HG02623 (cell line): ENCODE measurements at regions not wholly inside any gene's neighbourhood (a gene's known extent, or its start where the extent isn't known, plus 50 kb on each side); places are given as distances from the start of the nearest gene placed in this dataset.
"Not testable (repeated sequence)": the region's sequence is repeated elsewhere in the genome, so short reads cannot be mapped to it uniquely, and the experiment has no call there.

Source experiments
- ATAC-seq: cut with Tn5 transposase; IDR thresholded peaks from one replicate; pipeline ENCODE4 v1.9.1; 2021; ENCODE audit warnings: moderate library complexity; ENCODE audit not compliant: unreplicated experiment

GRCh38 chr2:7140306-7140705, 223.1 kb downstream of the RNF144A start:
- no peak for ATAC-seq

- ATAC-seq = no peak
Measured at GRCh38 chr2:7145707-7146106, 228.5 kb downstream of the RNF144A start.

GRCh38 chr2:7146151-7146550, 228.9 kb downstream of the RNF144A start:
- ATAC-seq = no peak

DNA sequence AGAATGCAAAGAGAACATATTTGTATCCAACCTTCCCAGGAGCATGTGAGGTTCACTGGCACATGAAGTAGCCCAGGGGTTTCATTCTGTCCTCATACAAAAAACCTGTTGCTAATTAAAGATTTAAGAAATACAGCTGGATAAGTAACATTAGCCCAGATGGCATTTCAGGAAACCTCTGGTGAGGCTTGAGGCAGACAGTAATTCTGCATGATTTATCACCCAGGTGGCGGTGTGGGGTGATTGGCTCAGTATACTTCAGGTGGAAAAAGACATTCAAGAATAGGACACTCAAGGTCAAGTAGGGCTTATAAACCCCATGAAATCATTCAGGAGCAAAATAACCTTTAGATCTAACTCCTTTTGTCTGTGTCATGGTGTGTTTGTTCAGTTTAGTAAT, 237.4 kb downstream of the RNF144A start:
- no peak for ATAC-seq

DNA sequence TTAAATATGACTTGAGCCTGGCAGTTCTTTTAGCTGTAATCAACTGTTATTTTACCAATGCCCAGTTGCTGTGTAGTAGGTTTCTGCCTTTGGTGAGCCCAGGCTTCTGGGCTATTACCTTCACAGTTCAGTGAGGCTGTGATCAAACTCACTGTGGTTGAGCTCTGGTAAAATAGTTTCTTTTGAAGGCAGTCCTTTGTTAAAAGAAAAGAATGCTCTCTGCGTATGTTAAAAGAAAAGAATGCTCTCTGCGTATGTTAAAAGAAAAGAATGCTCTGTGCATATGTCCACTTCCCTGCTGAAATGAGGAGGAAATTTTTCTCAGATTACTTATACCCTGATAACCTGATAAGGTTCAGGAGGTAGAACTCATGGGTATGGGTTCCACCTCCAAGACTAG, 244.3 kb downstream of the RNF144A start:
- no peak for ATAC-seq

GRCh38 chr2:7165736-7166135, 248.5 kb downstream of the RNF144A start:
- no peak for ATAC-seq

- ATAC-seq = no peak
Measured at GRCh38 chr2:7167801-7168411, 250.7 kb downstream of the RNF144A start.

DNA sequence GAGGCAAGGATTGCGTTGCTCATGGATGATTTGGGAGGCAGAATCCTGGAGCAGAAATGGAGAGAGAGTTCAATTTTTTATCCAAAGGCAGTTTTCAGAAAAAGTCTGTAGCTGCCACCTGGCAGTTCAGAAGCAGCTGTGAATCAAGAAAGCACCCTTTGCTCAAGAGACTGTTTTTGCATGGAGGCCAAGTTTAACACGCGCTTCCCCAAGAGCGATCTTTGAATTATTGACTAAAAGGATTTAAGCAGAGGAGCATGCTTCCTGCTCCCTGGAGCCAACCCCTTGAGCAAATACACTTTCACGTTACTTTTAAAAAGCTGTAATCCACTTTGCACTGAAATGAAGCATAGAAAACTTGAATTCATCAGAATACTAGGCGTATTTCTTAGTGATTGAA, 252.4 kb downstream of the RNF144A start:
- ATAC-seq = no peak

- ATAC-seq = not testable (repeated sequence)
Measured at GRCh38 chr2:7178996-7179395, 261.8 kb downstream of the RNF144A start.

- ATAC-seq = no peak
Measured at GRCh38 chr2:7180638-7181370, 263.6 kb downstream of the RNF144A start.

DNA sequence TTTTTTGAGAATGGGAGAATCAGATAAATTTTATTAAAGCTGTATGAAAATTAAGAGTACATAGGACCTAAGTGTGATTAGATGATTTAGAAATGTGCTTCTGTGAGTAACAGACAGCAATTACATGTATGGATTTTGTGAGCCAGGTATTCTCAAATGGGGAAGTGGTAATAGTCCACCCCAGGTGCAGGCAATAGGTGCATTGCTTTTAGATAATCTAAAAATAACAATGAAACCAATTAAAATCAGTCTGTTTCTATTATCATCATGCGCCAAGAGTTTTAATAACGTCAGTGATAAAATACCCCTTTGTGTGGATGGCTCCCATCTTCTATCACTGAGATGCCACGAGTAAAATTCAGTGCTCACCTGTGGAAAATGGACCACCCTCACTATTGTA, 265.3 kb downstream of the RNF144A start:
- ATAC-seq = no peak

DNA sequence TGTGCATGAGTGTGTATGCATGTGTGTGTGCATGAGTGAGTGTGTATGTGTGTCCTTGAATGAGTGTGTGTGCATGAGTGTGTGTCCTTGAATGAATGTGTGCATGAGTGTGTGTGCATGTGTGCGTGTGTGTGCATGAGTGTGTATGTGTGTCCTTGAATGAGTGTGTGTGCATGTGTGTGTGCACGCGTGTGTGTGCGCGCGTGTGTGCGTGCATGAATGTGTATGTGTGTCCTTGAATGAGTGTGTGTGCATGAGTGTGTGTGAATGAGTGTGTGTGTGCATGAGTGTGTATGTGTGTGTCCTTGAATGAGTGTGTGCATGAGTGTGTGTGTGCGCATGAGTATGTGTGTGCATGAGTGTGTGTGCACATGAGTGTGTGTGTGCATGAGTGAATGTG, 271.9 kb downstream of the RNF144A start:
- ATAC-seq = no peak

DNA sequence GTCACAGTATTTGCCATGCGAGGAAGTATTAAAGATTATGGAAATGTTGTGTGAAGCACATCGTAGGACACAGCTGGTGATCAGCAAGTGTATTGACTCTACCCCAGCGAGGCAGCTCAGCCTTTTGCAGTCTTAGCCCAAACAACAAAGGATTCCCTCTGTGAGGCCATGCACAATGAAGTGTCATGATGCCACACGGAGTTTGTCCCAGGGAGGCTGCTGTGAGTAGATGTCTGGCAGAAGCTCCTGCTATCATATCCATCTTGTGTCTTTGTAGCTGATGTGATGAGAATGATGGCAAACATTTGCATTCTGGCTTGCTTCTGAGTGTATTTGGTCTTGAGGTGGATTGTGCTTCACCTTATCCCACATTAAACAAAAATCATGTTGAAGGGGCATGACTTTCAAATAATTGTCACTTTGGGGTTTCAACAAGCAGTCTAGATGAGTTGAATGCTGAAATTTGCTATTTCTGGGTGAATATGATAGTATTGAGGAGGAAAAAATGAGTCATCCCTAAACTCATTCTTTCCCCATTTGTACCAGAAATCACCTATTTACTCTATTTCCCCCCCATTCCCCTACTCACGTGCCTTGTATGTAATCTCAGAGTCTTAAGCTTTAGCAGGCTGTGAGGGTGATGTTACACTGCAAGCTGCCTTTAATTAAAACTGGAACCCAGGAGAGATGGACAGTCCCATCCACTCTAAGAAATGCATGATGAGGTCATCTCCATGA, 273.5 kb downstream of the RNF144A start:
- no peak for ATAC-seq

DNA sequence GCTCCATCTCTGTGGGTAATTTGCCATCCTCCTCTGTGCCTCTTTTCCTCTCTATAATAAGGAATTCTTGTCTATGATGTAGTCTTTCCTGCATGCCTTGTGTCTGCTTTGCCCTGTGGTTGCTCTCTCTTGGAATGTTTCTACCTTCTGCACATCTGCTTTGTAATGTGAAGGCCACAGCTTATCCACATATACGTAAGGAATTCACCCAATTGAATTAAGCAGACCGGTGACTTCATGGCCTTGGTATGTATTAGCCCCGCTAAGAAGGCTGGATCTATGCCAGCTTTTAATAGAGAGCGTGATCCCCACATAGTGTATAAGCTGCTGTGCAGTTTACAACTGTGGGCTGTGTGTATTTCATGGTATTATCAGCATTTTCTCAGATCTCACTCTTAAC, 274.7 kb downstream of the RNF144A start:
- ATAC-seq = no peak

GRCh38 chr2:7193457-7193856, 276.2 kb downstream of the RNF144A start:
- ATAC-seq = no peak

DNA sequence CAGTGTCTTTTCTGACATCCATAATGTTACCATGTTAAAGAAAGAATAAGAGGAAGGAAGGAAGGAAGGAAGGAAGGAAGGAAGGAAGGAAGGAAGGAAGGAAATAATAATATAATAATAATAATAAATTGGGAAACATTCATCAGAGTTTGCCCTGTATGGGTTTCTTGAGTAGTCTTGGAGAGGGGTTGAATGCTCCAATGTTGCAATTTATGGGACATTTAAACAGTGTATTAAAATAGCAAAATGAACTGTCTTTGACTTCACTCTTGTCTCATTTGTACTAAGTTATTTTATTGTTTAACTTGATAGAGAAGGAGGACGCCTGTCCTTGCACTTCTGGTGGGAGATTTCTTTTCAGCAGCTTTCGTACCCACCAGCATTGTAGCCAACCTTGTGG, 277.7 kb downstream of the RNF144A start:
- no peak for ATAC-seq

DNA sequence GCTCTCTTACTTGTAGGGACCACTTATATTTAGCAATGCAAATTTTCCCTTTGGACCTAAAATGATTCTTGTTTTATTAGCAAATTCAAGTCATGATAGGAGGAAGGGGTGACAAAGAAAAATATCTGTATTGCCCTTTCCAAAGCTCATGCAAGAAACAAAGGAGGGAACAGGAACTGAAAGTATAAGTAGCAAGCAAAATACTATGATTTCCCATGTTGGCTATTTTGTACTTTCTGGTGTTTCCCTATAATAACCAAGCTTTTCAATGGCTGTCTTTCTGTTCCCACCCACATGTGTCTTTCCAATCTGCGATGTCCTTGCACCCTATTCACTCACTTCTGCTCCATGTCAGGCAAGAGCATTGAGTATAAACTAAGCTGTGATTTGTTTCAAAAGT, 279.7 kb downstream of the RNF144A start:
- ATAC-seq = no peak

GRCh38 chr2:7201851-7202250, 284.6 kb downstream of the RNF144A start:
- ATAC-seq = no peak

DNA sequence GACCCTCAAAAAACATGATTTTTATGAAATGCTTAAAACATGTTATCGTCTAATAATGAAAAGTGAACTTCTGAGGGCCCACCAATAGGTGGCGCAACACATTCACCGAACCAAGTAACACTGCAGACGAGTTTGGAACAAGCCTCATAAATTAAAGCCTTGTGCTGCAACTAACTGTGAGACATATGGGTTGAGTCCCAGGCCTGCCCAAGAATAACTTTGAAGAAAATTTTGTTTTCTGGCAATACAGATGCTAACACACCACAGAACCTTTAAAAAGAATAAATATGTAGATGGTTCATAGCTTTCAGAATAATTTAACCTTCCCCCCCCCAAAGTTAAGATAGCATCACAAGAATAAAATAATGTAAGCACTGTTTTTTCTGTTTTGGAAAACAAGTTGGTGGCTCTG, 285.9 kb downstream of the RNF144A start:
- ATAC-seq = no peak

- no peak for ATAC-seq
Measured at GRCh38 chr2:7205151-7205830, 288.1 kb downstream of the RNF144A start.

GRCh38 chr2:7206111-7206810, 289.0 kb downstream of the RNF144A start:
- ATAC-seq = no peak
